ENCODE measurements at regions not wholly inside any gene's neighbourhood (a gene's known extent, or its start where the extent isn't known, plus 50 kb on each side); places are given as distances from the start of the nearest gene placed in this dataset.

DNA sequence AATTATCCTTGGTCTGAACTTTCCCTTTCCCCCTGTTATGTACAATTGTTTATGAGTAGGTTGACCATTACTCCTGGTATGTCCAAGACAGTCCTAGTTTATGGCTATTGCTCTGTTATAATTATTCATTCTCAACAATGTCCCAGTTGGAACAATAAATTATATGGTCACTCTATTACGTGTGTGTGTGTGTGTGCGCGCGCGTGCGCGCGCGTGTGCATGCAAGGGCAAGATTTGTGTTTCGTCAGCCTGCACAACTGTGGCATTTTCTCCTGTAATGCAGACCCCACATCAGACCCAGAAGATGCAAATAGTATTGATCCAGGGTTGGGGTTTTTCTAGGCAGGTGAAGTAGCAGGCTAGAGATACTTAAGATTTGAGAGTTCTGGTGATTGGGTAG lies 88.4 kb downstream of the ESM1 start:
- no peak overlapping the region for H3K27ac ChIP-seq
- TF ChIP-seq, protein P1, sequence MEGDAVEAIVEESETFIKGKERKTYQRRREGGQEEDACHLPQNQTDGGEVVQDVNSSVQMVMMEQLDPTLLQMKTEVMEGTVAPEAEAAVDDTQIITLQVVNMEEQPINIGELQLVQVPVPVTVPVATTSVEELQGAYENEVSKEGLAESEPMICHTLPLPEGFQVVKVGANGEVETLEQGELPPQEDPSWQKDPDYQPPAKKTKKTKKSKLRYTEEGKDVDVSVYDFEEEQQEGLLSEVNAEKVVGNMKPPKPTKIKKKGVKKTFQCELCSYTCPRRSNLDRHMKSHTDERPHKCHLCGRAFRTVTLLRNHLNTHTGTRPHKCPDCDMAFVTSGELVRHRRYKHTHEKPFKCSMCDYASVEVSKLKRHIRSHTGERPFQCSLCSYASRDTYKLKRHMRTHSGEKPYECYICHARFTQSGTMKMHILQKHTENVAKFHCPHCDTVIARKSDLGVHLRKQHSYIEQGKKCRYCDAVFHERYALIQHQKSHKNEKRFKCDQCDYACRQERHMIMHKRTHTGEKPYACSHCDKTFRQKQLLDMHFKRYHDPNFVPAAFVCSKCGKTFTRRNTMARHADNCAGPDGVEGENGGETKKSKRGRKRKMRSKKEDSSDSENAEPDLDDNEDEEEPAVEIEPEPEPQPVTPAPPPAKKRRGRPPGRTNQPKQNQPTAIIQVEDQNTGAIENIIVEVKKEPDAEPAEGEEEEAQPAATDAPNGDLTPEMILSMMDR (conservative IDR thresholded peaks at IDR 0.05) = no peak
- no peak for TF ChIP-seq ZFX (IDR thresholded peaks at IDR 0.05)

DNA sequence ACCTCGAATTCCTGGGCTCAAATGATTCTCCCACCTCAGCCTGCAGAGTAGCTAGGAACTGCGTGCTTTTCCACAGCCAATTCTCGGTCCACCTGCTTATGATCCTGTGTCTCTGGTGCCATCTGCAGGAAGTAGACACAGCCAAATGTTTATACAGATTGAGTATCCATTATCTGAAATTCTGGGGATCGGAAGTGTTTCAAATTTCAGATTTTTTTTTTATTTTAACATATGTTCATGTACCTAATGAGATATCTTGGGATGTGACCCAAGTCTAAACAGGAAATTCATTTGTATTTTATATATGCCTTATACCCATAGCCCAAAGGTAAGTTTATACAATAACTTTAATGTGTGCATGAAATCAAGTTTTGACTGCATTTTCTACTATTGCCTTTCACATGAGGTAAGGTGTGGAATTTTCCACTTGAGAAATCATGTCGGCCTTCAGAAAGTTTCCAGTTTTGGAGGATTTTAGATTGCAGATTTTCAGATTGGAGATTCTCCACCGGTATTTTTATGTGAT lies 89.5 kb downstream of the ESM1 start:
- no peak overlapping the region for H3K27ac ChIP-seq
- TF ChIP-seq ZFX (IDR thresholded peaks at IDR 0.05) = no peak
- TF ChIP-seq, protein P1 (conservative IDR thresholded peaks at IDR 0.05) = peak; percentile 79

DNA sequence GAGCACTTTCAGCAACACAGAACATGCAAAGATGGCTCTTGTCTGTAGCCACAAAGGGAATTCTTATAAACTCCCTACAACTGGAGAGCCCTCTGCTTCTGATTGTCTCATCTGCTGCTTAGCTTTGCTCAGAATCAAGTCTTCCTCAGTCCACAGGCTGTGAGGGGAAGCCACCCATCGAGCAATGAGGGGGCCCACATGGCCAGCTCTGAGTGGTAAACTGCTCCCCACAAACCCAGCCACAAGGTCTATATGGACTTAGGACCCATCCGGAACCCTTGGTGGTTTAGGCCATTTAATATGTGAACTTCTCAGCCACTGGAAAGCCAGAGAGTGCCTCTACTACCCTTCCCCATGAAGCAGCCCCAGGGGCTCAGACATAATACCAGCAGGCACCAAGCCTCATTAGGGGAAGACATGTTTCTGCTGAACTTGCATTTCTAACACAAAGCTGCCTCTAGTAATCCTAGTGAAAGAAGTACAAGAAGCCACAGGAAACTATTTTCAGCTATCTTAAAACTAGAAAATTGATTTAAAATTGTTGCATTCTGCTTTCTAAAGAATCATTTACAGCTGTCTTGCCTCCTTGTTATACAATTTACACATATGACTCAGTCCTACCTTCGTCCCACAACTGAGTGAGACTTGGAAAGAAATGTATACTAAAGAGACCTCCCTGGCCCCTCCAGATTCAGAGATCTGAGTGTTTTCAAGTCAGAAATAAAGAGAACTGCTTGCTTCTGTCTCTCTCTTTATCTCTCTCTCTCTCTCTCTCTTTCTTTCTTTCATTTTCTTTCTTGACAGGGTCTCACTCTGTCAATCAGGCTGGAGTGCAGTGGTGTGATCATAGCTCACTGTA lies 90.2 kb downstream of the ESM1 start:
- H3K27ac ChIP-seq = no peak overlapping the region
- no peak for TF ChIP-seq ZFX (IDR thresholded peaks at IDR 0.05)
- TF ChIP-seq, protein P1 (conservative IDR thresholded peaks at IDR 0.05) = no peak

DNA sequence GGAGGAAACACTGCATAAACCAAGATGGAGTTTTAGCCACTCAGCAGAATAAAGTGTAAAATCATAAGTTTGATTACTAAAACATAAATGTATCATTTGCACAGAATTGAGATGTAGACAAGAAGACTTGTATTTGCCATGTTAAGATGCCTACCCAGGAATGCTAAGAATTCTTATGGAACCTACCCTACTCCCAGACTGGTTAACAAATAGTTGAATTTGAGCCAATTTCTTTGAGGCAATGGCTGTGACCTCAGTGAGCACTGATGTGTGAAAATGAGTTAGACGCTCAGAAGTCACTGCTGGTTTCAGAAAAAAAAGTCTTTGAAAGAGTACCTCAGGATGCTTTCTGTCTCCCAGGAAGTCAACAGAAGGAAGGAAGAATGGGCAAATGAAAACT lies 95.6 kb downstream of the ESM1 start:
- TF ChIP-seq ZFX (IDR thresholded peaks at IDR 0.05) = no peak
- TF ChIP-seq, protein P1 (conservative IDR thresholded peaks at IDR 0.05) = no peak
- no peak overlapping the region for H3K27ac ChIP-seq

DNA sequence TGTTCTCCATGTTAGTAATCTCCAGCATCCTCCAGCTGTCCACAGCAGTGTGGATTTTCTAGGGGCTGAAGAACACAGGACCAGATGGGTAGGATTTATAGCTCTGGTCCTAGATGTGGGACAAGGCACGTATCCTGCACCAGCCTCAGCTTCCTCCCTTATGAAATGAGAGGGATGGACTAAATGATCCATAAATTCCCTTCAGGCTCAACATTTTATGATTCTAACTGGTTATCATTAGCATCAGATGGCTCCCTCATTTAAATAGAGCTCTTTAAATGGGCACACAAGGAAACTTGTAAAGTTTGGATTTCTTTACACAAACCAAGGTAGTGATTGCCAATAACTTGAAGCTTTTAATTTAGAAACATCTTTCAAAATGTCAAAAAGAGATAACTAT lies 97.7 kb downstream of the ESM1 start:
- no peak overlapping the region for H3K27ac ChIP-seq
- no peak for TF ChIP-seq ZFX (IDR thresholded peaks at IDR 0.05)
- TF ChIP-seq, protein P1 (conservative IDR thresholded peaks at IDR 0.05) = no peak

DNA sequence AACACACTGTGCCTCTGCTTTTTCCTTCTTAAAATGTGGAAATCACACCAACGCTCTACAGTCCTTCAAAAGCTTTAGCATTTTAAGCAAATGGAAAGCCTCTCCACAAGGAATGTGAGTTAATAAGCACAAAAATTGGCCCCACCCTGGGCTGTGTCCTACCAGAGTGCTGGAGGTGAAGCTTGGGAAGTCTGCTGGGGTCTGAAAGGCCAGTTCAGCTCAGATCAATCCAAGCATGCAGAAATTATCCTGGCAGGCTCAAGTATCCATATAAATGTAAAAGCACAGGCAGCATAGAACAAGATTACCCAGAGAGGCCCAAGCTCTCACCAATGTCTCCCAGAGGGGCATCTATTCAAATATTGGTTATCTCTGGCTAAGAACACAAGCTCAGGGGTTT lies 98.5 kb downstream of the ESM1 start:
- H3K27ac ChIP-seq = no peak overlapping the region
- no peak for TF ChIP-seq ZFX (IDR thresholded peaks at IDR 0.05)
- TF ChIP-seq, protein P1 (conservative IDR thresholded peaks at IDR 0.05) = no peak

DNA sequence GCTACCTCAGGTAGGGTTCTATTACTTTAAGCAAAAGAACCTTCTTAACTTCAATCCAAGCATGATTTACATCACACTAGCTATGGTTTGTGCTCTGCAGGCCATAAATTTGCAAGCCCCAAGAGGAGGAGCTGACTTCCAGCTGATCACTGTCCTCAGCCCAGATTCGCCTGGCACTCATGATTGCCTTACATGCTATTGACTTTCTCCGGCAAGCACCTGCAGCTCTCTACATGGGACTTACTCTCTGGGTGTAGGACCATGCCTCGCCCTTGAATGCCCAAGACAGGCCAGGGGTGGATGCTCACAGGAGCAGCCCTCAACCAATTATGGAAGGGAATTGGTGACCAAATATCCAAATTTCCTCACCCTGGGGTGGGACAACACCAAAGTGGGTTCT lies 99.8 kb downstream of the ESM1 start:
- TF ChIP-seq ZFX (IDR thresholded peaks at IDR 0.05) = no peak
- TF ChIP-seq, protein P1 (conservative IDR thresholded peaks at IDR 0.05) = no peak
- no peak overlapping the region for H3K27ac ChIP-seq
